H9 (cell line): ENCODE measurements at regions not wholly inside any gene's neighbourhood (a gene's known extent, or its start where the extent isn't known, plus 50 kb on each side); places are given as distances from the start of the nearest gene placed in this dataset.

ENCODE experiments used
- DNase-seq: peaks from one replicate; pipeline ENCODE4 v3.0.0-alpha.2; 2017
- H2AFZ ChIP-seq: one replicate; pipeline ENCODE4 v1.6.1; 2013; ENCODE audit warnings: mild to moderate bottlenecking, low read length, control low read depth, moderate library complexity
- H2AK5ac ChIP-seq: 2 replicates; pipeline ENCODE4 v1.6.1; 2013; ENCODE audit warnings: low read length, control low read depth, mixed read lengths; ENCODE audit not compliant: insufficient read length
- H2BK120ac ChIP-seq: one replicate; pipeline ENCODE4 v1.6.1; 2013; ENCODE audit warnings: low read depth, mild to moderate bottlenecking, low read length, control low read depth, inconsistent platforms; ENCODE audit not compliant: poor library complexity, severe bottlenecking
- H2BK12ac ChIP-seq: 2 replicates; pipeline ENCODE4 v1.6.1; 2013; ENCODE audit warnings: low read length, control low read depth, mixed read lengths, low read depth; ENCODE audit not compliant: insufficient read length
- H2BK15ac ChIP-seq: 2 replicates; pipeline ENCODE4 v1.6.1; 2013; ENCODE audit warnings: low read depth, low read length, control low read depth
- H2BK20ac ChIP-seq: one replicate; pipeline ENCODE4 v1.6.1; 2013; ENCODE audit warnings: low read depth, mild to moderate bottlenecking, low read length, control low read depth, inconsistent platforms; ENCODE audit not compliant: poor library complexity, severe bottlenecking
- H2BK5ac ChIP-seq: 2 replicates; pipeline ENCODE4 v1.6.1; 2013; ENCODE audit warnings: low read length, control low read depth, mixed read lengths; ENCODE audit not compliant: insufficient read length
- H3K14ac ChIP-seq: 2 replicates; pipeline ENCODE4 v1.6.1; 2013; ENCODE audit warnings: low read length, control low read depth; ENCODE audit not compliant: insufficient read depth
- H3K18ac ChIP-seq: 2 replicates; pipeline ENCODE4 v1.6.1; 2013; ENCODE audit warnings: low read depth, mild to moderate bottlenecking, mixed read lengths, low read length, control low read depth; ENCODE audit not compliant: insufficient read length
- H3K23ac ChIP-seq: 2 replicates; pipeline ENCODE4 v1.6.1; 2013; ENCODE audit warnings: low read length, control low read depth, mixed read lengths, low read depth; ENCODE audit not compliant: insufficient read length
- H3K23me2 ChIP-seq: 2 replicates; pipeline ENCODE4 v1.6.1; 2013; ENCODE audit warnings: low read depth, mild to moderate bottlenecking, mixed read lengths, low read length, control low read depth; ENCODE audit not compliant: insufficient read length, poor library complexity, severe bottlenecking
- H3K27ac ChIP-seq: 2 replicates; pipeline ENCODE4 v1.5.1; 2013; ENCODE audit warnings: low read length, control low read depth, mixed read lengths, low read depth; ENCODE audit not compliant: insufficient read length
- H3K27me3 ChIP-seq: 2 replicates; pipeline ENCODE4 v1.6.1; 2013; ENCODE audit warnings: low read length, control low read depth, inconsistent platforms; ENCODE audit not compliant: insufficient read depth
- H3K4ac ChIP-seq: 2 replicates; pipeline ENCODE4 v1.6.1; 2013; ENCODE audit warnings: low read depth, mild to moderate bottlenecking, control low read depth, inconsistent platforms, low read length, moderate library complexity
- H3K4me1 ChIP-seq: 2 replicates; pipeline ENCODE4 v1.6.1; 2013; ENCODE audit warnings: low read length, control low read depth, inconsistent platforms; ENCODE audit not compliant: insufficient read depth
- H3K4me2 ChIP-seq: 2 replicates; pipeline ENCODE4 v1.6.1; 2013; ENCODE audit warnings: low read length, control low read depth, mixed read lengths; ENCODE audit not compliant: insufficient read length, insufficient read depth
- H3K56ac ChIP-seq: 2 replicates; pipeline ENCODE4 v1.6.1; 2013; ENCODE audit warnings: low read depth, mild to moderate bottlenecking, mixed read lengths, low read length, control low read depth; ENCODE audit not compliant: insufficient read length
- H3K79me1 ChIP-seq: 2 replicates; pipeline ENCODE4 v1.6.1; 2013; ENCODE audit warnings: low read depth, mild to moderate bottlenecking, moderate library complexity, low read length, control low read depth, inconsistent platforms; ENCODE audit not compliant: insufficient read depth, poor library complexity, severe bottlenecking
- H3K79me2 ChIP-seq: 2 replicates; pipeline ENCODE4 v1.6.1; 2013; ENCODE audit warnings: low read length, control low read depth, inconsistent platforms; ENCODE audit not compliant: insufficient read depth
- H3K9ac ChIP-seq: 2 replicates; pipeline ENCODE4 v1.6.1; 2013; ENCODE audit warnings: low read length, control low read depth, mixed read lengths; ENCODE audit not compliant: insufficient read length; ENCODE audit errors: extremely low read depth
- H3K9me3 ChIP-seq: one replicate; pipeline ENCODE4 v1.6.1; 2013; ENCODE audit warnings: low read depth, low read length, inconsistent platforms; ENCODE audit not compliant: control insufficient read depth
- H3T11ph ChIP-seq: one replicate; pipeline ENCODE4 v1.6.1; 2013; ENCODE audit warnings: mild to moderate bottlenecking, low read length, control low read depth, inconsistent platforms
- H4K20me1 ChIP-seq: one replicate; pipeline ENCODE4 v1.6.1; 2013; ENCODE audit not compliant: control insufficient read depth, insufficient read length, insufficient read depth
- H4K5ac ChIP-seq: 2 replicates; pipeline ENCODE4 v1.6.1; 2013; ENCODE audit warnings: low read depth, mild to moderate bottlenecking, mixed read lengths, low read length, control low read depth; ENCODE audit not compliant: insufficient read length
- H4K8ac ChIP-seq: replicated peaks from 2 replicates; pipeline ENCODE4 v1.6.1; 2013; ENCODE audit warnings: low read length, control low read depth, mixed read lengths, low read depth; ENCODE audit not compliant: insufficient read length
- H4K91ac ChIP-seq: 2 replicates; pipeline ENCODE4 v1.6.1; 2013; ENCODE audit warnings: low read depth, mild to moderate bottlenecking, moderate library complexity, mixed read lengths, low read length, control low read depth; ENCODE audit not compliant: insufficient read length
- H3K27ac Mint-ChIP-seq, 3 experiments: 2 replicates in 2 of 3; 3 replicates in 1 of 3; pipeline ENCODE4 v1.8.0; 2020 to 2021; ENCODE audit warnings: mixed read lengths in 3 of 3, mild to moderate bottlenecking in 1 of 3, moderate library complexity in 1 of 3
- H3K27me3 Mint-ChIP-seq: 2 replicates; pipeline ENCODE4 v1.8.0; 2021; ENCODE audit warnings: low read depth, mild to moderate bottlenecking, moderate library complexity, mixed read lengths
- H3K36me3 Mint-ChIP-seq, 3 experiments: 2 replicates in 2 of 3; 3 replicates in 1 of 3; pipeline ENCODE4 v1.8.0; 2020 to 2021; ENCODE audit warnings: low read depth in 3 of 3, mixed read lengths in 3 of 3; ENCODE audit not compliant: insufficient read depth in 1 of 3
- H3K4me1 Mint-ChIP-seq, 2 experiments: 2 replicates each; pipeline ENCODE4 v1.8.0; 2020; ENCODE audit warnings: mixed read lengths in 2 of 2
- H3K4me3 Mint-ChIP-seq, 2 experiments: 2 replicates in 1 of 2; 3 replicates in 1 of 2; pipeline ENCODE4 v1.8.0; 2020 to 2021; ENCODE audit warnings: mild to moderate bottlenecking in 2 of 2, mixed read lengths in 2 of 2, moderate library complexity in 1 of 2
- H3K9me3 Mint-ChIP-seq, 2 experiments: 2 replicates in 1 of 2; 3 replicates in 1 of 2; pipeline ENCODE4 v1.8.0; 2020; ENCODE audit warnings: mild to moderate bottlenecking in 2 of 2, mixed read lengths in 2 of 2, moderate library complexity in 1 of 2
- WGBS: extraction: QIAGEN DNeasy Blood & Tissue Kit; methylation state at CpG from one replicate; pipeline ENCODE4 v1.1.7; 2013; ENCODE audit warnings: missing lambda C conversion rate, low lambda C conversion rate, mixed read lengths; ENCODE audit not compliant: insufficient read length; ENCODE audit errors: extremely low coverage; 5-methylcytosine and 5-hydroxymethylcytosine counted together
- TF ChIP-seq, protein P1 (sequence below): fragments of 200-600 bp; sonication (generic); conservative IDR thresholded peaks from 3 replicates; pipeline ENCODE4 v1.8.0; 2021; ENCODE audit warnings: antibody characterized with exemption, mild to moderate bottlenecking

DNA sequence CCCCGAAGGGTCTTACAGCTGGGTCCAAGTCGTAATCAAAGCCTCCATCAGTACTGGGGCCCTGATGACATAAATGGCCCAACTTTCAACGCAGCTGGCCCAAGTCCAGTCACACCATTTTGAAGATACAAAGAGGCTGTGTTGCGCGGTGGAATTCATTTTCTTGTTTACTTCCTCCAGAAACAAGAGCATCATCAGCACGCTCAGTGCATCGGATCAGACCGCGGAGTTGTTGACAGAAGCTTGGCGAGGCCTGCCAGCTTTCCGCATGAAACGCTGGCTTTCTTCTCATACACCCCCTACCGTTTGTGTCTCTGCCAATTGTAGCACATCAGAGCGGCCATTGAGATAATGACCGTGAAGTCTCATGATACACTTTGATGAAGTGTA lies 101.7 kb upstream of the SPATA31D4 start:
- no peak overlapping the region for H3K9ac ChIP-seq
- H3K79me1 ChIP-seq, result no peaks in the 10 kb centered on the region
- H3K23ac ChIP-seq, result no peak overlapping the region
- Mint-ChIP-seq H3K4me3 (no peak overlapping the region), H3K9me3 (no peaks in the 10 kb centered on the region), H3K36me3 (no peaks in the 10 kb centered on the region), H3K27ac (peak overlapping the region in 1 of 3 experiments; percentile 93; a peak in 1 of 7 replicates), H3K27me3 (no peaks in the 10 kb centered on the region), H3K4me1 (peaks cover 35 to 40% of the 10 kb centered on the region in 2 experiments)
- no peak overlapping the region for H2AK5ac ChIP-seq
- no peaks in the 10 kb centered on the region for H4K20me1 ChIP-seq
- H3K4me1 ChIP-seq, result peaks cover 3% of the 10 kb centered on the region; the same call in 1 of the 2 replicates
- DNase-seq, result no peak
- H3K9me3 ChIP-seq, result no peaks in the 10 kb centered on the region
- H4K5ac ChIP-seq, result no peak overlapping the region
- no peak overlapping the region for H2BK5ac ChIP-seq
- H4K91ac ChIP-seq, result no peak overlapping the region
- H2AFZ ChIP-seq, result no peak overlapping the region
- H2BK12ac ChIP-seq, result no peak overlapping the region
- no peaks in the 10 kb centered on the region for H3K27me3 ChIP-seq
- no peak overlapping the region for H3T11ph ChIP-seq
- no peak overlapping the region; the same call in 1 of the 2 replicates for H3K14ac ChIP-seq
- no peak overlapping the region for H3K4ac ChIP-seq
- no peaks in the 10 kb centered on the region for H3K23me2 ChIP-seq
- WGBS, result no CpG with 5 or more reads among the region's 15 CpGs
- no peaks in the 10 kb centered on the region for H3K79me2 ChIP-seq
- no peak overlapping the region for H4K8ac ChIP-seq
- no peak overlapping the region for H2BK120ac ChIP-seq
- no peak overlapping the region for H3K27ac ChIP-seq
- no peak overlapping the region for H3K18ac ChIP-seq
- TF ChIP-seq, protein P1, sequence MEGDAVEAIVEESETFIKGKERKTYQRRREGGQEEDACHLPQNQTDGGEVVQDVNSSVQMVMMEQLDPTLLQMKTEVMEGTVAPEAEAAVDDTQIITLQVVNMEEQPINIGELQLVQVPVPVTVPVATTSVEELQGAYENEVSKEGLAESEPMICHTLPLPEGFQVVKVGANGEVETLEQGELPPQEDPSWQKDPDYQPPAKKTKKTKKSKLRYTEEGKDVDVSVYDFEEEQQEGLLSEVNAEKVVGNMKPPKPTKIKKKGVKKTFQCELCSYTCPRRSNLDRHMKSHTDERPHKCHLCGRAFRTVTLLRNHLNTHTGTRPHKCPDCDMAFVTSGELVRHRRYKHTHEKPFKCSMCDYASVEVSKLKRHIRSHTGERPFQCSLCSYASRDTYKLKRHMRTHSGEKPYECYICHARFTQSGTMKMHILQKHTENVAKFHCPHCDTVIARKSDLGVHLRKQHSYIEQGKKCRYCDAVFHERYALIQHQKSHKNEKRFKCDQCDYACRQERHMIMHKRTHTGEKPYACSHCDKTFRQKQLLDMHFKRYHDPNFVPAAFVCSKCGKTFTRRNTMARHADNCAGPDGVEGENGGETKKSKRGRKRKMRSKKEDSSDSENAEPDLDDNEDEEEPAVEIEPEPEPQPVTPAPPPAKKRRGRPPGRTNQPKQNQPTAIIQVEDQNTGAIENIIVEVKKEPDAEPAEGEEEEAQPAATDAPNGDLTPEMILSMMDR, result no peak
- H3K4me2 ChIP-seq, result no peak overlapping the region
- no peak overlapping the region for H2BK20ac ChIP-seq
- no peak overlapping the region for H3K56ac ChIP-seq
- H2BK15ac ChIP-seq, result no peak overlapping the region
